OCI-LY1 (cell line): ENCODE measurements at regions not wholly inside any gene's neighbourhood (a gene's known extent, or its start where the extent isn't known, plus 50 kb on each side); places are given as distances from the start of the nearest gene placed in this dataset.

ENCODE experiments used
- H2AFZ ChIP-seq: fragments of 200-600 bp; sonication (generic), shearing (Covaris generic); 2 replicates; pipeline ENCODE4 v1.6.0; 2014; ENCODE audit warnings: antibody characterized with exemption, mild to moderate bottlenecking, low read length
- H3F3A ChIP-seq: fragments of 200-600 bp; sonication (generic), shearing (Covaris generic); 2 replicates; pipeline ENCODE4 v1.6.0; 2014; ENCODE audit warnings: mild to moderate bottlenecking, antibody characterized with exemption, low read length, moderate library complexity; ENCODE audit not compliant: insufficient read depth
- H3K27ac ChIP-seq: fragments of 200-600 bp; sonication (generic); 2 replicates; pipeline ENCODE4 v1.5.1; 2014; ENCODE audit warnings: low read length, mixed run types, mild to moderate bottlenecking, low read depth; ENCODE audit not compliant: poor library complexity, severe bottlenecking
- H3K27me3 ChIP-seq: fragments of 200-600 bp; sonication (generic); 2 replicates; pipeline ENCODE4 v1.6.0; 2014; ENCODE audit warnings: antibody characterized with exemption, mild to moderate bottlenecking, low read length, moderate library complexity; ENCODE audit not compliant: insufficient read depth
- H3K36me3 ChIP-seq: fragments of 200-600 bp; sonication (generic); 2 replicates; pipeline ENCODE4 v1.6.1; 2014; ENCODE audit warnings: mild to moderate bottlenecking, antibody characterized with exemption, low read length, moderate library complexity, mixed read lengths; ENCODE audit not compliant: insufficient read depth
- H3K4me1 ChIP-seq: fragments of 200-600 bp; sonication (generic); 2 replicates; pipeline ENCODE4 v1.5.1; 2014; ENCODE audit warnings: mild to moderate bottlenecking, low read length, moderate library complexity; ENCODE audit not compliant: insufficient read depth, severe bottlenecking
- H3K4me2 ChIP-seq: fragments of 200-600 bp; sonication (generic), shearing (Covaris generic); 2 replicates; pipeline ENCODE4 v1.6.1; 2014; ENCODE audit warnings: low read length
- H3K4me3 ChIP-seq: fragments of 200-600 bp; sonication (generic); 2 replicates; pipeline ENCODE4 v1.5.1; 2014; ENCODE audit warnings: low read length, low read depth, mild to moderate bottlenecking, mixed read lengths; ENCODE audit not compliant: poor library complexity, severe bottlenecking
- H3K79me2 ChIP-seq: fragments of 200-600 bp; shearing (Covaris generic); 2 replicates; pipeline ENCODE4 v1.6.1; 2016; ENCODE audit warnings: mixed run types, low read length, mixed read lengths; ENCODE audit not compliant: insufficient read depth
- H3K9ac ChIP-seq: fragments of 200-600 bp; sonication (generic), shearing (Covaris generic); 2 replicates; pipeline ENCODE4 v1.6.1; 2014; ENCODE audit warnings: mild to moderate bottlenecking, low read length, mixed read lengths
- H3K9me2 ChIP-seq: fragments of 200-600 bp; sonication (generic), shearing (Covaris generic); 2 replicates; pipeline ENCODE4 v1.6.1; 2014; ENCODE audit warnings: low read depth, mild to moderate bottlenecking, low read length, mixed read lengths
- H3K9me3 ChIP-seq: fragments of 200-600 bp; shearing (Covaris generic); 2 replicates; pipeline ENCODE4 v1.6.1; 2014; ENCODE audit warnings: low read length, mixed read lengths
- H4K20me1 ChIP-seq: fragments of 200-600 bp; sonication (generic), shearing (Covaris generic); 2 replicates; pipeline ENCODE4 v1.6.0; 2016; ENCODE audit warnings: mild to moderate bottlenecking, low read length; ENCODE audit not compliant: insufficient read depth
- CTCF ChIP-seq: fragments of 200-600 bp; sonication (generic), shearing (Covaris generic); IDR thresholded peaks from 2 replicates; pipeline ENCODE4 v1.5.1; 2017; ENCODE audit warnings: mild to moderate bottlenecking, antibody characterized with exemption, low read length, moderate library complexity, mixed read lengths
- EZH2 ChIP-seq: fragments of 200-600 bp; sonication (generic), shearing (Covaris generic); IDR thresholded peaks from 2 replicates; pipeline ENCODE4 v1.8.0; 2017; ENCODE audit warnings: borderline replicate concordance, mixed run types, mild to moderate bottlenecking, antibody characterized with exemption, low read length, moderate library complexity, mixed read lengths

GRCh38 chr2:188016917-188017316 lies 274.8 kb upstream of the GULP1 start:
- Histone ChIP-seq H3K4me2 (no peak overlapping the region), H3K27me3 (no peaks in the 10 kb centered on the region), H4K20me1 (no peaks in the 10 kb centered on the region), H3K36me3 (no peaks in the 10 kb centered on the region), H3K27ac (no peak overlapping the region), H3K9me3 (no peaks in the 10 kb centered on the region), H3K79me2 (no peaks in the 10 kb centered on the region), H3F3A (no peaks in the 10 kb centered on the region), H3K4me3 (no peak overlapping the region), H3K4me1 (no peaks in the 10 kb centered on the region), H2AFZ (no peak overlapping the region), H3K9ac (no peak overlapping the region), H3K9me2 (no peaks in the 10 kb centered on the region)
- TF ChIP-seq EZH2 (no peak), CTCF (no peak)

- Histone ChIP-seq H3K9me3 (no peaks in the 10 kb centered on the region), H3K36me3 (no peaks in the 10 kb centered on the region), H3K4me2 (no peak overlapping the region), H3K27ac (no peak overlapping the region), H3F3A (no peaks in the 10 kb centered on the region), H4K20me1 (no peaks in the 10 kb centered on the region), H3K9me2 (no peaks in the 10 kb centered on the region), H3K4me1 (no peaks in the 10 kb centered on the region), H3K27me3 (no peaks in the 10 kb centered on the region), H3K9ac (no peak overlapping the region), H3K4me3 (no peak overlapping the region), H2AFZ (no peak overlapping the region), H3K79me2 (no peaks in the 10 kb centered on the region)
- no peak for TF ChIP-seq CTCF
- TF ChIP-seq EZH2 = no peak
Observed at GRCh38 chr2:188022389-188022788, 269.3 kb upstream of the GULP1 start.

GRCh38 chr2:188023035-188023434 lies 268.6 kb upstream of the GULP1 start:
- Histone ChIP-seq H4K20me1 (no peaks in the 10 kb centered on the region), H3K27me3 (no peaks in the 10 kb centered on the region), H3F3A (no peaks in the 10 kb centered on the region), H3K9me3 (no peaks in the 10 kb centered on the region), H3K9me2 (no peaks in the 10 kb centered on the region), H3K4me2 (no peak overlapping the region), H3K4me1 (no peaks in the 10 kb centered on the region), H3K79me2 (no peaks in the 10 kb centered on the region), H3K36me3 (no peaks in the 10 kb centered on the region), H3K4me3 (no peak overlapping the region), H3K27ac (no peak overlapping the region), H2AFZ (no peak overlapping the region), H3K9ac (no peak overlapping the region)
- TF ChIP-seq CTCF (no peak), EZH2 (no peak)
